ENCODE measurements at regions not wholly inside any gene's neighbourhood (a gene's known extent, or its start where the extent isn't known, plus 50 kb on each side); places are given as distances from the start of the nearest gene placed in this dataset.

DNA sequence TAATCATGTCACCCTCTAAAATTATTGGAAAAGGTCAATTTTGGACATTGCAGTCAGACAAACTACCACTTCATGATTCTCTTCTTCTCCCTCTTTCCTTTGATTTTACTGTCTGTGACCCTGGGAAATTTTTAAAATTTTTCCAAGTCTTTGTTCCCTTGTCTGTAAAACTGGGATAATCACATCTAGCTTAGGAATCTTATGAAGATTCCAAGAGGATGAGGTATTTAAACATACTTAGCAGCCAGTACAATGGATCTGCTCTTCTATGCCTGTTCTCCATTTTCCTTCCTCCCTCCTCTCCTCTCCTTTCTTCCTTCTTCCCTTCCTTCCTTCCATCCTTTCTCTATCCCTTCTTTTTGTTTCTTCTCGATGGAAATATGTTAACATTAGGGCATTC lies 651.6 kb upstream of the MARCKS start:
- H3K36me3 ChIP-seq, result no peaks in the 10 kb centered on the region
- H3K4me3 ChIP-seq, result no peak overlapping the region
- no peaks in the 10 kb centered on the region for H3K27me3 ChIP-seq
- intact Hi-C loops (cut with DNase I), result no loop called here
- H3K27ac ChIP-seq, result no peak overlapping the region
- H3K9ac ChIP-seq (ENCODE audit: low read depth in 2 of 2, low read length in 2 of 2), result no peak overlapping the region
- DNase-seq, result no peak
- no peaks in the 10 kb centered on the region for H3K4me1 ChIP-seq
- no peaks in the 10 kb centered on the region for H3K9me3 ChIP-seq
- TF ChIP-seq, protein P1, sequence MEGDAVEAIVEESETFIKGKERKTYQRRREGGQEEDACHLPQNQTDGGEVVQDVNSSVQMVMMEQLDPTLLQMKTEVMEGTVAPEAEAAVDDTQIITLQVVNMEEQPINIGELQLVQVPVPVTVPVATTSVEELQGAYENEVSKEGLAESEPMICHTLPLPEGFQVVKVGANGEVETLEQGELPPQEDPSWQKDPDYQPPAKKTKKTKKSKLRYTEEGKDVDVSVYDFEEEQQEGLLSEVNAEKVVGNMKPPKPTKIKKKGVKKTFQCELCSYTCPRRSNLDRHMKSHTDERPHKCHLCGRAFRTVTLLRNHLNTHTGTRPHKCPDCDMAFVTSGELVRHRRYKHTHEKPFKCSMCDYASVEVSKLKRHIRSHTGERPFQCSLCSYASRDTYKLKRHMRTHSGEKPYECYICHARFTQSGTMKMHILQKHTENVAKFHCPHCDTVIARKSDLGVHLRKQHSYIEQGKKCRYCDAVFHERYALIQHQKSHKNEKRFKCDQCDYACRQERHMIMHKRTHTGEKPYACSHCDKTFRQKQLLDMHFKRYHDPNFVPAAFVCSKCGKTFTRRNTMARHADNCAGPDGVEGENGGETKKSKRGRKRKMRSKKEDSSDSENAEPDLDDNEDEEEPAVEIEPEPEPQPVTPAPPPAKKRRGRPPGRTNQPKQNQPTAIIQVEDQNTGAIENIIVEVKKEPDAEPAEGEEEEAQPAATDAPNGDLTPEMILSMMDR (IDR thresholded peaks at IDR 0.05), result no peak

DNA sequence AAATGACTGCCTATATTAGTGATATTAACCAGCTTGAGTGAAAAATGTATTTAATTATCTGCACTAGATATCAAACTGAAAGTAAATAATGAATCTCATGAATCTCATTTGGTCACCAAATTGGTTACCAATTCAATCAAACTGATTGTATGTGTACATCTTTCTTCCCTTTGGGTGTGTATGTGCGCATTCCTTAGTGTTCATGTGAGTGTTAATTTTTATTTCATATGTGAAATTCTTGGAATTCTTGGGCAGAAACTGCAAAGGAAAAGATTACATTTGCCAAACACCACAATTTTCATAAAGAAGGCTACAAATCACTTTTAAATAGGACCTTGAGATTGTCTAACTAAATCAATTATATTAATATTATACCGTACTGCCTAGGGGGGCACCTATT lies 648.4 kb upstream of the MARCKS start:
- Histone ChIP-seq H3K9ac (ENCODE audit: low read depth in 2 of 2, low read length in 2 of 2) (no peak overlapping the region), H3K27ac (no peak overlapping the region), H3K27me3 (no peaks in the 10 kb centered on the region), H3K4me1 (no peaks in the 10 kb centered on the region), H3K36me3 (no peaks in the 10 kb centered on the region), H3K9me3 (no peaks in the 10 kb centered on the region), H3K4me3 (no peak overlapping the region)
- no peak for DNase-seq
- intact Hi-C loops (cut with DNase I), result no loop called here
- TF ChIP-seq, protein P1 (IDR thresholded peaks at IDR 0.05), result no peak

DNA sequence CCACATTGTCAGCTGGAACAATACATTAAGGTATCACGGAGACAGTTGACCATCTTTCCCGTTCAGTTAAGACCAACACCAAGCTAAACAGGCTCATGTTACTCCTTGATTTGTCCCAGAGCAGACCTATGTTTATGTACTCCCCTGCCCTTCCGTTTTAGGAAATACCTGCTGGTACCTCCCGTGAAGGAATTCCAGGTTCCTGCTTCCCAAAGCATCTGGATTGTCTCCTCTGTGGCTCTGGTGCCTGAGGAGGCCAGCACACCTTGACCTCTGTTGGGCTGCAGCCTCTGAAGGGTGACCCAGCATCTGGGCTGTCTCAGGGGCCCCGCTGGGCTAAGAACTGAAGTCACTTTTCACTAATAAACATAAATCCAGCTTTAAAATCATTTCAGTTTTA lies 647.8 kb upstream of the MARCKS start:
- Histone ChIP-seq H3K9ac (ENCODE audit: low read depth in 2 of 2, low read length in 2 of 2) (no peak overlapping the region), H3K27me3 (no peaks in the 10 kb centered on the region), H3K9me3 (no peaks in the 10 kb centered on the region), H3K36me3 (no peaks in the 10 kb centered on the region), H3K4me3 (no peak overlapping the region), H3K4me1 (no peaks in the 10 kb centered on the region), H3K27ac (no peak overlapping the region)
- TF ChIP-seq, protein P1 (IDR thresholded peaks at IDR 0.05), result no peak
- DNase-seq, result no peak
- intact Hi-C loops (cut with DNase I), result no loop called here

DNA sequence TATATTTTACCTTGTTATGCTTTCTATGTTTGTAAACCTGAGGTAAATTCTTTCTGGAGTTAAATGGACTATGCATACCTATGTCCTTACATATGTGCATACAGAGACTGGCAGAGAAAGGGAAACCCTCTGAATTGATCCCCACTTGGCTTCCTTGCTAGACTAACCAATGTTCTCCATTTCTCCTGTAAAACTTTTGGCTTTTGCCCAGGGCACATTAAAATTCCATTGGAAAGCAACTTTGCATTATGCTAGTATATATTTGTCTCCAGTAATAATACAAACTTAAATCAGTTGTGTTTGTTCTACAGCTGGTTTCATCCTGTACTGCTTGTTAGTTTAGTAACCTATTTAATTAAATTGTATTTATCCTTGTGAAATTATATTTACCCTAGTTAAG lies 646.0 kb upstream of the MARCKS start:
- H3K27ac ChIP-seq, result no peak overlapping the region
- H3K9me3 ChIP-seq, result no peaks in the 10 kb centered on the region
- H3K36me3 ChIP-seq, result no peaks in the 10 kb centered on the region
- H3K4me3 ChIP-seq, result no peak overlapping the region
- TF ChIP-seq, protein P1 (IDR thresholded peaks at IDR 0.05), result no peak
- DNase-seq, result no peak
- H3K4me1 ChIP-seq, result no peaks in the 10 kb centered on the region
- no peak overlapping the region for H3K9ac ChIP-seq (ENCODE audit: low read depth in 2 of 2, low read length in 2 of 2)
- intact Hi-C loops (cut with DNase I), result no loop called here
- H3K27me3 ChIP-seq, result no peaks in the 10 kb centered on the region

DNA sequence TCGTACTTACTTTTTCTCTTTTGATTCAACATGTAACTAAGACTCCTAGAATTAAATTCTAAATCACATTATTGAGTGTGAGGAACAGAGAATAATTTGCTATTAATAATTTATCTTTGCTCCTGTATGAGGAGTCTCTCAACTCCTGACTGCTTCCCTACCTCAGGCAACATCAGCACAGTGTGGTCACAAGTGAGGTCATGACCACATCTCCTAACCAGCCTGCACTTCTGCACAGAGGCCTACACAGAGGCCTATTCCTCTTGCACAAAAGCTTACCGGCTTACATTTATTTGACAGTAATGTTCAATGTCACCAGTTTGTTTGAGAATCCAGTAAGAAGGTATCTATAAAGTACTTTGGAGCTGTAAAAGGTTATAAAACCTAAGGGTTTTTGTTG lies 637.4 kb upstream of the MARCKS start:
- TF ChIP-seq, protein P1 (IDR thresholded peaks at IDR 0.05), result no peak
- H3K27ac ChIP-seq, result no peak overlapping the region
- DNase-seq, result no peak
- no peak overlapping the region for H3K4me3 ChIP-seq
- no peaks in the 10 kb centered on the region for H3K9me3 ChIP-seq
- H3K36me3 ChIP-seq, result no peaks in the 10 kb centered on the region
- H3K4me1 ChIP-seq, result no peaks in the 10 kb centered on the region
- H3K27me3 ChIP-seq, result no peaks in the 10 kb centered on the region
- H3K9ac ChIP-seq (ENCODE audit: low read depth in 2 of 2, low read length in 2 of 2), result no peak overlapping the region
- intact Hi-C loops (cut with DNase I), result no loop called here

DNA sequence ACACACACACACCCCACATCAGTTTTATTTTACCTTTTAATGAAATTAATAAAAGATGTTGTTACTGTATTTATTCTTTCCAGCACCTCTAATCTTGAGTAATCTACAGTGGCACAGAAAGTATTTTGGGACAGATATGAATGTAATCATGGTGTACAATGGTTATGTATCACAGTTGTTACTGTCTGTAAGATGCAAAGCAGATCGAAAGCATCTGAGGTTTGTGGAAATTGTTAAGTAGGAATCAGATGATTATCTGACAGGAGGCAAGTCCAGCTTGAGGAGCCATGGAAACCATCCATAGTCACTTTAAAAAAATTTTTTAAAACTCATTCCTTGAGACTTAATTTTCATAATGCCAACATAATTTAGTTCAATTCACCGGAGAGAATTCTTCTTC lies 636.3 kb upstream of the MARCKS start:
- Histone ChIP-seq H3K27me3 (no peaks in the 10 kb centered on the region), H3K4me1 (no peaks in the 10 kb centered on the region), H3K27ac (no peak overlapping the region), H3K9ac (ENCODE audit: low read depth in 2 of 2, low read length in 2 of 2) (no peak overlapping the region), H3K9me3 (no peaks in the 10 kb centered on the region), H3K4me3 (no peak overlapping the region), H3K36me3 (no peaks in the 10 kb centered on the region)
- intact Hi-C loops (cut with DNase I), result no loop called here
- no peak for DNase-seq
- TF ChIP-seq, protein P1 (IDR thresholded peaks at IDR 0.05), result no peak
